Activated CD4-positive, alpha-beta T cell treated with anti-CD3 and anti-CD28 coated beads, Interleukin-2, amount 50 U/mL, for 24 hours (primary cell): ENCODE measurements at regions not wholly inside any gene's neighbourhood (a gene's known extent, or its start where the extent isn't known, plus 50 kb on each side); places are given as distances from the start of the nearest gene placed in this dataset.

ENCODE experiments used
- DNase-seq, 2 donors: peaks; one replicate each; pipeline ENCODE4 v3.0.0-alpha.2; 2020; ENCODE audit warnings: low read depth in 1 of 2, low spot score in 1 of 2

DNA sequence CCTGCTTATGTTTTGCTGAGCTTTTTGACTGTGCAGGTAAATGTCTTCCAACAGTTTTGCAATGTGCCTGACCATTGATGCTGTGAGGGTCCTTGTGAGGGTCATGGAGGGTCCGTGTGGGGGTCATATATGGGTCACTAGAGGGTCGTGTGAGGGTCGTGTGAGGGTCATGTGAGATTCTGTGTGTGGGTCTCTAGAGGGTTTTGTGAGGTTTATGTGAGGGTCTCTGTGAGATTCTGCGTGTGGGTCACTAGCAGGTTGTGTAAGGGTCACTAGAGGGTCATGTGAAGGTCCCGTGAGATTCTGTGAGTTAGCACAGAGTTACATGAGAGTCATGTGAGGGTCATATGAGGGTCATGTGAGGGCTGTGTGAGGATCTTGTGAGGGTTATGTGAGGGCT lies 263.9 kb upstream of the B3GAT1 start:
- no peak for DNase-seq

GRCh38 chr11:134674974-134675373 lies 262.9 kb upstream of the B3GAT1 start:
- no peak for DNase-seq

GRCh38 chr11:134670961-134671370 lies 258.9 kb upstream of the B3GAT1 start:
- no peak for DNase-seq

- DNase-seq: no peak
These were observed 258.3 kb upstream of the B3GAT1 start for GRCh38 chr11:134670247-134670782.

GRCh38 chr11:134669796-134670195 lies 257.8 kb upstream of the B3GAT1 start:
- DNase-seq: no peak

GRCh38 chr11:134668796-134669195 lies 256.8 kb upstream of the B3GAT1 start:
- DNase-seq: no peak

DNA sequence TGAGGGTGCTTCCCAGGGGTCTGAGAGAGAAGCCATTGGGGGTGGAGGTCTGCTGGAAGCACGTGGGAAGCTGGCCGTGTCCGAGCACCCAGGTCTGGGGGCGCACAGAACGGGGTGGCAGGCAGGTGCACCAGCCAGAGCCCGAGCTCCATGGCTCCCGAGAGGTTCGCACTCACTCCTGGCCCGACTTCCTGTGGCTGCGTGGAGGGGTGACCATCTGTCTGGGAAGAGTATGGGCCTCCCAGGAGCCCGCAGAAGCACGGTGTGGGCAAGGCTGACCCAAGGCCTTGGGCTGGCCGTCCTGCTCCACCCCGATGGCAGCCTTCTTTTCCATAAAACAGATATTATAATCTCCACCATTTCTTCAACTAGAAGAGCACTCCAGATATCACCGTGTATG lies 256.0 kb upstream of the B3GAT1 start:
- DNase-seq: no peak

GRCh38 chr11:134667505-134667904 lies 255.5 kb upstream of the B3GAT1 start:
- DNase-seq: no peak

GRCh38 chr11:134667175-134667500 lies 255.1 kb upstream of the B3GAT1 start:
- DNase-seq: no peak

GRCh38 chr11:134666273-134667174 lies 254.5 kb upstream of the B3GAT1 start:
- DNase-seq: no peak

GRCh38 chr11:134665571-134666270 lies 253.7 kb upstream of the B3GAT1 start:
- DNase-seq: no peak

- no peak for DNase-seq
These were observed 253.1 kb upstream of the B3GAT1 start for GRCh38 chr11:134665188-134665535.

- no peak for DNase-seq
These were observed 252.6 kb upstream of the B3GAT1 start for GRCh38 chr11:134664447-134665187.

GRCh38 chr11:134663506-134664313 lies 251.7 kb upstream of the B3GAT1 start:
- no peak for DNase-seq

- no peak for DNase-seq
These were observed 250.8 kb upstream of the B3GAT1 start for GRCh38 chr11:134662629-134663360.

DNA sequence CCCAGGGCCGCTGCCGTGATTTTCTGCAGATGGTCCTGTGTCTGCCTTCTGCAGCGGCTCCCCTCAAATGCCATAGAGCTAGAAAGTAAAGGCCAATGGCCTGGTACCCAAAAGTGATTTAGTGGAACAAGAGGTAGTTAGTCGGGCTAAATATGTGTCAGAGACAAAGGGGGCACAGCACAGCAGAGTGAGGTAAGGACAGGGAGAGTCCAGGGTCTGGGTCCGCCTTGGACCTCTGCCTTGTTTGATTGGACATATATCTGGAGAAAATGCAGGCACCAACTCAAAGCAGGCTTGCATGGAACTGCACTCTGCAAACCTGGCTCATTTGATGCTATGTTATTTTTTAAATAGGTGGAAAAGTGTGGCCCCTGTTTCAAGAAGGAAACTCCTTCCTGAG lies 249.6 kb upstream of the B3GAT1 start:
- DNase-seq: no peak

DNA sequence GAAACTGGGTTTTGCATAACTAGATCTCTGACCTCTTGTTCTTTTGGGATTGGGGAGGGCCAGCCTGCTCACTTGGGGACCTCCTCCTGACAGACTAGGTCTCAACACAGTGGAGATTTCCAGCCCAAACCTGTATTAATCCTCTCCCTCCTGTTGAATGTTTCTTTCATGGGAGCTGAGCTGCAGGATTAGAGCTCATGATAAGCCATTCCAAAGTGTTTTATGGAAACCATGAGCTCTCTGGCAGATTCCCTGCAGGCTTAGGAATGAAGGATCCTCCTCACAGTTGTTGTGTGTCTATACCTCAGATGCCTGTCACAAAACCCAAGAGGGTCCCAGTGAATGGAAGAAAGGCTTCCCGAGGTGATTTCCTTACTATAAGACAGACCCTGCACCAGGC lies 248.4 kb upstream of the B3GAT1 start:
- no peak for DNase-seq

- no peak for DNase-seq
These were observed 247.8 kb upstream of the B3GAT1 start for GRCh38 chr11:134659882-134660281.

- DNase-seq: no peak
These were observed 246.6 kb upstream of the B3GAT1 start for GRCh38 chr11:134658481-134659225.

DNA sequence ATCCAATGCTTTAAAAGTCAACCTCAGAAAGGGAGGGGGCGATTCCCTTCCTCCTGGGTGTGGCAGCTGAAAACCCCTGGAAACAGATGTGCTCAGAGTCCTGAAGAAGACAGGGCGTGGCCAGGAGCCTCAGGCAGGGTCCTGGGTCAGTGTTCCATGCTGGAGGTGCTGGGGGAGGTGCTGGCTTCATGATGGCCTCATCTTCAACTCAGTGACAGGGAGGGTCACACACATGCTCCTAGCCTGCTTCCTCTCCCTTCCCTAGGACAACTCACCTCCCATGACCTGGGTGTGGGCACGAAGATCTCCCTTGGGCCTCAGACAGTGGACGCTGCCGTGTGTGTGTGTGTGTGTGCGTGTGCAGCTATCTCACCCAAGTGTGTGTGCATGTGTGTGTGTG lies 245.6 kb upstream of the B3GAT1 start:
- DNase-seq: no peak
